ENCODE measurements at regions not wholly inside any gene's neighbourhood (a gene's known extent, or its start where the extent isn't known, plus 50 kb on each side); places are given as distances from the start of the nearest gene placed in this dataset.
A peak's percentile ranks its signal among the peaks of the same experiment; 100 is the strongest.

GRCh38 chr2:156189584-156189983, 142.9 kb downstream of the NR4A2 start:
- Mint-ChIP-seq H3K27me3 (no peaks in the 10 kb centered on the region), H3K4me3 (ENCODE audit: low read depth) (peak overlapping the region; percentile 29)

GRCh38 chr2:156189143-156189542, 143.4 kb downstream of the NR4A2 start:
- Mint-ChIP-seq H3K27me3 (no peaks in the 10 kb centered on the region), H3K4me1 (ENCODE audit: low read depth) (peaks cover 41% of the 10 kb centered on the region), H3K9me3 (ENCODE audit: low read depth) (peaks cover 8% of the 10 kb centered on the region), H3K4me3 (ENCODE audit: low read depth) (peak overlapping the region; percentile 29), H3K27ac (peak overlapping the region; percentile 78), H3K36me3 (ENCODE audit: insufficient read depth) (peaks cover 13% of the 10 kb centered on the region)
- DNase-seq (ENCODE audit: low spot score, unreplicated experiment), result no peak
- no peak for TF ChIP-seq CTCF (IDR thresholded peaks at IDR 0.05; ENCODE audit: unreplicated experiment)

More at GRCh38 chr2:156189584-156189983, 142.9 kb downstream of the NR4A2 start:
- Mint-ChIP-seq H3K36me3 (ENCODE audit: insufficient read depth) (peaks cover 15% of the 10 kb centered on the region), H3K4me1 (ENCODE audit: low read depth) (peaks cover 39% of the 10 kb centered on the region), H3K9me3 (ENCODE audit: low read depth) (peaks cover 10% of the 10 kb centered on the region), H3K27ac (peak overlapping the region; percentile 78)
- DNase-seq (ENCODE audit: low spot score, unreplicated experiment), result no peak
- TF ChIP-seq CTCF (IDR thresholded peaks at IDR 0.05; ENCODE audit: unreplicated experiment), result no peak

- peaks cover 5% of the 10 kb centered on the region for H3K9me3 Mint-ChIP-seq (ENCODE audit: low read depth)
- peak overlapping the region; percentile 39 for H3K4me3 Mint-ChIP-seq (ENCODE audit: low read depth)
- H3K27ac Mint-ChIP-seq, result peak overlapping the region; percentile 97
Observed at GRCh38 chr2:156182132-156182531, 150.4 kb downstream of the NR4A2 start.

GRCh38 chr2:156181208-156181607, 151.3 kb downstream of the NR4A2 start:
- H3K27me3 Mint-ChIP-seq, result no peaks in the 10 kb centered on the region
- peaks cover 5% of the 10 kb centered on the region for H3K9me3 Mint-ChIP-seq (ENCODE audit: low read depth)
- no peak overlapping the region for H3K4me3 Mint-ChIP-seq (ENCODE audit: low read depth)
- TF ChIP-seq CTCF (IDR thresholded peaks at IDR 0.05; ENCODE audit: unreplicated experiment), result no peak
- peaks cover 34% of the 10 kb centered on the region for H3K4me1 Mint-ChIP-seq (ENCODE audit: low read depth)
- peak overlapping the region; percentile 97 for H3K27ac Mint-ChIP-seq
- H3K36me3 Mint-ChIP-seq (ENCODE audit: insufficient read depth), result peaks cover 8% of the 10 kb centered on the region
- no peak for DNase-seq (ENCODE audit: low spot score, unreplicated experiment)

More at GRCh38 chr2:156182132-156182531, 150.4 kb downstream of the NR4A2 start:
- Mint-ChIP-seq H3K36me3 (ENCODE audit: insufficient read depth) (peaks cover 11% of the 10 kb centered on the region), H3K27me3 (no peaks in the 10 kb centered on the region), H3K4me1 (ENCODE audit: low read depth) (peaks cover 35% of the 10 kb centered on the region)
- peak; percentile 9 for DNase-seq (ENCODE audit: low spot score, unreplicated experiment)
- TF ChIP-seq CTCF (IDR thresholded peaks at IDR 0.05; ENCODE audit: unreplicated experiment), result no peak

- no peak overlapping the region for H3K27ac Mint-ChIP-seq
- H3K4me1 Mint-ChIP-seq (ENCODE audit: low read depth), result peaks cover 28% of the 10 kb centered on the region
- no peaks in the 10 kb centered on the region for H3K9me3 Mint-ChIP-seq (ENCODE audit: low read depth)
- peaks cover 4% of the 10 kb centered on the region for H3K36me3 Mint-ChIP-seq (ENCODE audit: insufficient read depth)
- H3K4me3 Mint-ChIP-seq (ENCODE audit: low read depth), result no peak overlapping the region
- H3K27me3 Mint-ChIP-seq, result no peaks in the 10 kb centered on the region
- TF ChIP-seq CTCF (IDR thresholded peaks at IDR 0.05; ENCODE audit: unreplicated experiment), result no peak
- no peak for DNase-seq (ENCODE audit: low spot score, unreplicated experiment)
Observed at GRCh38 chr2:156177654-156178053, 154.9 kb downstream of the NR4A2 start.

Data from progenitor cell of endocrine pancreas (in vitro differentiated cells).